ENCODE measurements at regions not wholly inside any gene's neighbourhood (a gene's known extent, or its start where the extent isn't known, plus 50 kb on each side); places are given as distances from the start of the nearest gene placed in this dataset.
"Not testable (repeated sequence)": the region's sequence is repeated elsewhere in the genome, so short reads cannot be mapped to it uniquely, and the experiment has no call there.

DNA sequence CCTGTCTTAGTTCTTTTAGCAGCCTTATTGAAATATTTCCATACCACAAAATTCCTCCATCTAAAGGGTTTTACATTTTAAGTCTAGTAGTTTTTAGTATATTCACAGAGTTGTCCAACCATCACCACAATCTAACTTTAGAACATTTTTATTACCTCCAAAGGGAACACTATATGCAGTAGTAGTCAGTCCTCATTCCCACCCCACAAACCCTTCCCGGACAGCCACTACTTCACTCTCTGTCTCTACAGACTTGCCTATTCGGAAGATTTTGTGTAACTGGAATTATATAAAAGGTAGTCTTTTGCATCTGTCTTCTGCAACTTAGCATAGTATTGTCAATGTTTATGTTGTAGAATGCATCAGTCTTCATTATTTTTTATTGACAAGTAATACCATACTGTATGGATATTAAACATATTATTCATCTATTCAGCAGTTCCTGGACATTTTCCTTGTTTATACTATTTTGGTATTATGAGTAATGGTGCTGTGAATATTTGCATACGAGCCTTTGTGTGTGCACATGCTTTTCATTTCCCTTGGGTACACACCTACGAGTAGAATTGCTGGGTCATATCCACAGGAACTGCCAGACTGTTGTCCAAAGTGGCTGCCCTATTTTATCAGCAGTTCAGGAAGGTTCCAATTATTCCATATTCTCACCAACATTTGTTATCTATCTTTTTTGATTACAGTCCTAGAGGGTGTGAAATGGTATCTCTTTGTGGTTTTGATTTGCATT, 60.9 kb upstream of the LANCL2 start:
- DNase-seq: no peak

DNA sequence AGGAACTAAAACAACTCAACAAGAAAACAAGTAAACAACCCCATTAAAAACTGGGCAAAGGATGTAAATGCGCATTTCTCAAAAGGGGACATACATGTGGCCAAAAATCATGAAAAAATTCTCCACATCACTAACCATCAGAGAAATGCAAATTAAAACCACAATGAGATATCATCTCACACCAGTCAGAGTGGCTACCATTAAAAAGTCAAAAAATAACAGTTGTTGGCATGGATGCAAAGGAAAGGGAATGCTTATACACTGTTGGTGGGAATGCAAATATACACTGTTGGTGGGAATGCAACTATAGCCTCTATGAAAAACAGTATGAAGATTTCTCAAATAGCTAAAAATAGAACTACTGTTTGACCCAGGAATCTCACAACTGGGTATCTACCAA, 60.0 kb upstream of the LANCL2 start:
- DNase-seq: no peak

DNA sequence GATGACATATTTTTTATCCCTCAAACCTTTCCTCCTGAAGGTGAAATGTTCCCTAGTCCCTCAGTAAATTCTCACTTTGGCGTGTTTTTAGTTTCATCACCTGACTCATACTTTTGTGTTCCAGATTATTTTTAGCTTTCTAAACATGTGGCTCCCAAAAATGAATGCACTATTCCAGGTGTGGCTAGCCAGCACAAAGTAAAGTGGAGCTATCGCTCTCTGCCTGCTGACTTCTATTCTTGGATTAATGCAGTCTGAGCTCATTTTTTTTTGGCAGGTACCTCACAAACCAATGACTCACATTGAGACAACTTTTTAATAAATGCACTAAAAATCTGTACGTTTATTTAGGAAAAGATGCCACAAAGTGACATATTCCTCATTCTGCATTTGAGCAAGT, 58.8 kb upstream of the LANCL2 start:
- DNase-seq: no peak

- DNase-seq: no peak
Measured at GRCh38 chr7:55307123-55307916, 57.8 kb upstream of the LANCL2 start.

DNA sequence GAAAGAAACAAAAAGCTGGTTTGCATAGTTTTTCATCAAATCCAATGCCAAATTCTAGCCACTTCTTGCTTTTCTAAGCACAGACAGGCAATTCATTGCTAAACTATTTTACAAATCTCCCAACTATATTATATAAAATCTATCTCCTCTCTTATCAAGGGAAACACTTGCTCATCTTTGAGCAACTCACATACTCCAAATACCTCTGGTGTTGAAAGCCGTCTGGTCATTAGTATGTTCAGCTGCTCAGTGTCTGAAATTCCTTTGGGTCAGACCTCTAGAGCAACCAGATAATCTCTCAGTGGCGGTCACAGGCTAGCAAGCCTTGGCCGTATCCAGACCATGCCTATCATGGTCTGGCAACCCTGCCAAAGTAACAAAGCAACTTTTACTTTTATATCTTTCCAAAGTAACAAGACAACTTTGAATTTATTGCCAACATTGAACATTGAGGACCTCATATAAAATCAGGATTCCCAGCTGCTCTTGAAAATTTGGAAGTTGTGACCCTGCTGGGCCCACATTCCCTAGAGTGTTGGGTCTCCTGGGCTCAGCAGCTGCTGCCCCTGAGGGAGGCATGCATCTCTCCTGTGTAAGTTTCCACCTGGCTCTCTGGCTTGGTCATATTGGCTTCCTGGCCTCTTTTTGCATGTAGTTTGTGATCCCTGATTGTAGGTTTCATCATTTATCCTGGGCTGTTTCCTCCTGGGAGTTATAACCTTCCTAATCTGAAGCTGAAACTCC, 56.8 kb upstream of the LANCL2 start:
- DNase-seq: no peak

- no peak for DNase-seq
Measured at GRCh38 chr7:55309040-55309991, 55.8 kb upstream of the LANCL2 start.

GRCh38 chr7:55310287-55311025, 54.7 kb upstream of the LANCL2 start:
- DNase-seq: no peak

- DNase-seq: not testable (repeated sequence)
Measured at GRCh38 chr7:55311892-55312291, 53.2 kb upstream of the LANCL2 start.

GRCh38 chr7:55313671-55314070, 51.5 kb upstream of the LANCL2 start:
- not testable (repeated sequence) for DNase-seq

- no peak for DNase-seq
Measured at GRCh38 chr7:55314967-55315366, 50.2 kb upstream of the LANCL2 start.
